ENCODE measurements at regions not wholly inside any gene's neighbourhood (a gene's known extent, or its start where the extent isn't known, plus 50 kb on each side); places are given as distances from the start of the nearest gene placed in this dataset.

DNA sequence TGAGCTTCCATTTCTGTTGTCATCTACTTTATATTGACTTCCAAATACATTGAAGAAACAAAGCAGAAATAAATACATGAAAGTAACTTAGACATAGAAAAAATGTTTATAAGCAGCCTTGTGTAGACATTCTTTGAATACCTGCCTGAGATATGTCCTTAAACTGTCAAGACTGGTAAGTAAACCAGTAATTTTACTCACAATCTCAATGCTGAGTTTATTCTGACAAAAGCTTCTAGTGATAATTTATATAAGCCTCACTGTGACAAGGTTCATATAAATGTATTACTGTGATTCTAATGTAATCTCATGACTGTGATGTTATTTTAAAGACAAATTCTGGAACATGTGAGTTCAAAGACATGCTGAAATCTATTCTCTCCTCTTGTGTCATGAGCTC is 516.7 kb upstream of the B3GALT2 start:
- DNase-seq (ENCODE audit: low read depth, low spot score) (no peak), ATAC-seq (no peak)
- H3K4me1 ChIP-seq (ENCODE audit: control insufficient read depth in 1 of 2, insufficient read depth in 2 of 2, low read length in 2 of 2), result peaks cover 8 to 15% of the 10 kb centered on the region in 2 experiments
- no peaks in the 10 kb centered on the region for H3K27me3 ChIP-seq (ENCODE audit: insufficient read depth, low read length)
- CTCF ChIA-PET, result no interaction called here
- no peaks in the 10 kb centered on the region for H3K9me2 ChIP-seq (ENCODE audit: insufficient read depth)
- H4K20me1 ChIP-seq (ENCODE audit: insufficient read depth), result no peaks in the 10 kb centered on the region
- H3K4me3 ChIP-seq (replicated peaks in 1 of 2; ENCODE audit: low read depth in 1 of 2, low read length in 2 of 2), result no peak overlapping the region
- H3K36me3 ChIP-seq (ENCODE audit: control insufficient read depth in 1 of 2, insufficient read depth in 2 of 2, low read length in 2 of 2), result no peaks in the 10 kb centered on the region
- H3K79me2 ChIP-seq (ENCODE audit: insufficient read depth, low read length), result no peaks in the 10 kb centered on the region
- RAD21 ChIA-PET (ENCODE audit: low non-redundant PET in 1 of 2, low total read pairs in 2 of 2, uncharacterized antibody in 2 of 2, unreplicated experiment in 2 of 2), result no interaction called here
- no peak overlapping the region for H3K27ac ChIP-seq (ENCODE audit: low read depth, low read length)
- BruUV-seq (replicated peaks), result no TSS peak
- H2AFZ ChIP-seq (ENCODE audit: low read depth, low read length, poor library complexity, severe bottlenecking), result no peak overlapping the region
- no peak overlapping the region for H3K4me2 ChIP-seq (ENCODE audit: low read length)
- TF ChIP-seq, protein P1, sequence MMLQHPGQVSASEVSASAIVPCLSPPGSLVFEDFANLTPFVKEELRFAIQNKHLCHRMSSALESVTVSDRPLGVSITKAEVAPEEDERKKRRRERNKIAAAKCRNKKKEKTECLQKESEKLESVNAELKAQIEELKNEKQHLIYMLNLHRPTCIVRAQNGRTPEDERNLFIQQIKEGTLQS (IDR thresholded peaks at IDR 0.05), result no peak
- no peak overlapping the region for H3K9ac ChIP-seq (ENCODE audit: low read length)
- POLR2A ChIA-PET, result no interaction called here
- intact Hi-C loops (cut with micrococcal nuclease), result loop anchor here (5.0 kb wide), 1 partner anchor 1326 kb away; no protein-coding TSS in a partner anchor
- no peaks in the 10 kb centered on the region for H3K9me3 ChIP-seq (ENCODE audit: control insufficient read depth in 1 of 2, insufficient read depth in 1 of 2, low read depth in 1 of 2, low read length in 2 of 2)

DNA sequence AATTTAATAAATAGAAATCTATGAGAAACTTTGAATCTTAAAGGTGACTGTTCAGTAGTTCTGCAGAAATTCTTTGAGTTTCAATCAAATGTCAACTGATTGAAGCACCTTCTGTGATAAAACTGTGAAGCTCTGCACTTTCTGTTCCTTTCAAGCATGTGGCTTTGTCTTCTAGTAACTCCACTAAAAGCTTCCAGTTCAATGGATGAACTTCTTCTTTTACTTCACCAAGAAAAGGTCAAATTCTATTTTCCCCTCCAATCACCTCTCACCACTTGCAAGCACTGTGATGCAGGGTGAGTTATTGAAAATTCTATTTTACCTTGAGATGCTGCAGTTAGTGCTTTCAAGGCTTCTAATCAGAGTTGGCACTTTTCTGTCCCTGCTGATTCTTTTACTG is 515.3 kb upstream of the B3GALT2 start:
- no peak for ATAC-seq
- Histone ChIP-seq H3K4me3 (replicated peaks in 1 of 2; ENCODE audit: low read depth in 1 of 2, low read length in 2 of 2) (no peak overlapping the region), H3K4me1 (ENCODE audit: control insufficient read depth in 1 of 2, insufficient read depth in 2 of 2, low read length in 2 of 2) (peaks cover 8 to 20% of the 10 kb centered on the region in 2 experiments), H3K9me3 (ENCODE audit: control insufficient read depth in 1 of 2, insufficient read depth in 1 of 2, low read depth in 1 of 2, low read length in 2 of 2) (no peaks in the 10 kb centered on the region), H2AFZ (ENCODE audit: low read depth, low read length, poor library complexity, severe bottlenecking) (no peak overlapping the region), H3K4me2 (ENCODE audit: low read length) (peak overlapping the region; percentile 42; the same call in 1 of the 2 replicates), H3K9me2 (ENCODE audit: insufficient read depth) (no peaks in the 10 kb centered on the region), H3K36me3 (ENCODE audit: control insufficient read depth in 1 of 2, insufficient read depth in 2 of 2, low read length in 2 of 2) (no peaks in the 10 kb centered on the region), H3K79me2 (ENCODE audit: insufficient read depth, low read length) (no peaks in the 10 kb centered on the region), H4K20me1 (ENCODE audit: insufficient read depth) (no peaks in the 10 kb centered on the region), H3K27me3 (ENCODE audit: insufficient read depth, low read length) (no peaks in the 10 kb centered on the region), H3K9ac (ENCODE audit: low read length) (no peak overlapping the region), H3K27ac (ENCODE audit: low read depth, low read length) (no peak overlapping the region)
- intact Hi-C loops (cut with micrococcal nuclease), result loop anchor here (5.0 kb wide), 1 partner anchor 1324 kb away; no protein-coding TSS in a partner anchor
- ChIA-PET POLR2A (no interaction called here), CTCF (no interaction called here), RAD21 (ENCODE audit: low non-redundant PET in 1 of 2, low total read pairs in 2 of 2, uncharacterized antibody in 2 of 2, unreplicated experiment in 2 of 2) (no interaction called here)
- DNase-seq (ENCODE audit: low read depth, low spot score), result no peak
- BruUV-seq (replicated peaks), result no TSS peak
- TF ChIP-seq, protein P2, sequence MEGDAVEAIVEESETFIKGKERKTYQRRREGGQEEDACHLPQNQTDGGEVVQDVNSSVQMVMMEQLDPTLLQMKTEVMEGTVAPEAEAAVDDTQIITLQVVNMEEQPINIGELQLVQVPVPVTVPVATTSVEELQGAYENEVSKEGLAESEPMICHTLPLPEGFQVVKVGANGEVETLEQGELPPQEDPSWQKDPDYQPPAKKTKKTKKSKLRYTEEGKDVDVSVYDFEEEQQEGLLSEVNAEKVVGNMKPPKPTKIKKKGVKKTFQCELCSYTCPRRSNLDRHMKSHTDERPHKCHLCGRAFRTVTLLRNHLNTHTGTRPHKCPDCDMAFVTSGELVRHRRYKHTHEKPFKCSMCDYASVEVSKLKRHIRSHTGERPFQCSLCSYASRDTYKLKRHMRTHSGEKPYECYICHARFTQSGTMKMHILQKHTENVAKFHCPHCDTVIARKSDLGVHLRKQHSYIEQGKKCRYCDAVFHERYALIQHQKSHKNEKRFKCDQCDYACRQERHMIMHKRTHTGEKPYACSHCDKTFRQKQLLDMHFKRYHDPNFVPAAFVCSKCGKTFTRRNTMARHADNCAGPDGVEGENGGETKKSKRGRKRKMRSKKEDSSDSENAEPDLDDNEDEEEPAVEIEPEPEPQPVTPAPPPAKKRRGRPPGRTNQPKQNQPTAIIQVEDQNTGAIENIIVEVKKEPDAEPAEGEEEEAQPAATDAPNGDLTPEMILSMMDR (IDR thresholded peaks at IDR 0.05 in 2 of 3, conservative IDR thresholded peaks at IDR 0.05 in 1 of 3; ENCODE audit: borderline replicate concordance in 1 of 3, insufficient read depth in 1 of 3, low read depth in 2 of 3, low read length in 2 of 3), result no peak
- no peak for TF ChIP-seq POLR2AphosphoS5 (IDR thresholded peaks at IDR 0.05; ENCODE audit: low read depth, low read length)
- TF ChIP-seq EZH2 (IDR thresholded peaks at IDR 0.05), result no peak
- TF ChIP-seq, protein P3, sequence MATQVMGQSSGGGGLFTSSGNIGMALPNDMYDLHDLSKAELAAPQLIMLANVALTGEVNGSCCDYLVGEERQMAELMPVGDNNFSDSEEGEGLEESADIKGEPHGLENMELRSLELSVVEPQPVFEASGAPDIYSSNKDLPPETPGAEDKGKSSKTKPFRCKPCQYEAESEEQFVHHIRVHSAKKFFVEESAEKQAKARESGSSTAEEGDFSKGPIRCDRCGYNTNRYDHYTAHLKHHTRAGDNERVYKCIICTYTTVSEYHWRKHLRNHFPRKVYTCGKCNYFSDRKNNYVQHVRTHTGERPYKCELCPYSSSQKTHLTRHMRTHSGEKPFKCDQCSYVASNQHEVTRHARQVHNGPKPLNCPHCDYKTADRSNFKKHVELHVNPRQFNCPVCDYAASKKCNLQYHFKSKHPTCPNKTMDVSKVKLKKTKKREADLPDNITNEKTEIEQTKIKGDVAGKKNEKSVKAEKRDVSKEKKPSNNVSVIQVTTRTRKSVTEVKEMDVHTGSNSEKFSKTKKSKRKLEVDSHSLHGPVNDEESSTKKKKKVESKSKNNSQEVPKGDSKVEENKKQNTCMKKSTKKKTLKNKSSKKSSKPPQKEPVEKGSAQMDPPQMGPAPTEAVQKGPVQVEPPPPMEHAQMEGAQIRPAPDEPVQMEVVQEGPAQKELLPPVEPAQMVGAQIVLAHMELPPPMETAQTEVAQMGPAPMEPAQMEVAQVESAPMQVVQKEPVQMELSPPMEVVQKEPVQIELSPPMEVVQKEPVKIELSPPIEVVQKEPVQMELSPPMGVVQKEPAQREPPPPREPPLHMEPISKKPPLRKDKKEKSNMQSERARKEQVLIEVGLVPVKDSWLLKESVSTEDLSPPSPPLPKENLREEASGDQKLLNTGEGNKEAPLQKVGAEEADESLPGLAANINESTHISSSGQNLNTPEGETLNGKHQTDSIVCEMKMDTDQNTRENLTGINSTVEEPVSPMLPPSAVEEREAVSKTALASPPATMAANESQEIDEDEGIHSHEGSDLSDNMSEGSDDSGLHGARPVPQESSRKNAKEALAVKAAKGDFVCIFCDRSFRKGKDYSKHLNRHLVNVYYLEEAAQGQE (IDR thresholded peaks at IDR 0.05; ENCODE audit: low read depth), result no peak
- TF ChIP-seq, protein P1 (IDR thresholded peaks at IDR 0.05), result no peak

Data from HCT116 (cell line).